H1 (cell line): ENCODE measurements at regions not wholly inside any gene's neighbourhood (a gene's known extent, or its start where the extent isn't known, plus 50 kb on each side); places are given as distances from the start of the nearest gene placed in this dataset.

Experiments
- CTCF ChIA-PET: fragments of 300-600 bp; sonication (Branson Sonifier 250); formaldehyde crosslinking; loops from one replicate; lab custom pipeline; 2021; ENCODE audit not compliant: partially characterized antibody; lab: Charles Lee
- POLR2A ChIA-PET: fragments of 300-600 bp; sonication (Branson Sonifier 250); formaldehyde crosslinking; loops from one replicate; lab custom pipeline; 2021; ENCODE audit warnings: inconsistent platforms; ENCODE audit not compliant: partially characterized antibody; lab: Charles Lee
- DNase-seq, 2 experiments: peaks; one replicate each; pipeline versions ENCODE4 v3.0.0 to v3.0.0-alpha.2; 2010 to 2022; ENCODE audit warnings: low spot score in 2 of 2, low read depth in 1 of 2, mixed read lengths in 1 of 2
- FAIRE-seq: peaks from 2 replicates; lab custom pipeline; 2011; peaks lifted over from hg19 to GRCh38; lab: Jason Lieb, UNC
- H2AFZ ChIP-seq: 2 replicates; pipeline ENCODE4 v1.8.1; 2012; ENCODE audit warnings: low read length, inconsistent platforms
- H2AK5ac ChIP-seq: 2 replicates; pipeline ENCODE4 v1.6.1; 2013; ENCODE audit warnings: low read depth, low read length
- H2BK120ac ChIP-seq: replicated peaks from 2 replicates; pipeline ENCODE3; 2013; ENCODE audit warnings: low read depth, low read length, inconsistent platforms
- H2BK12ac ChIP-seq: 2 replicates; pipeline ENCODE4 v1.6.1; 2013; ENCODE audit warnings: low read depth, low read length
- H2BK15ac ChIP-seq: 2 replicates; pipeline ENCODE4 v1.6.1; 2013; ENCODE audit warnings: low read length
- H2BK20ac ChIP-seq: 2 replicates; pipeline ENCODE4 v1.6.1; 2013; ENCODE audit warnings: low read length
- H2BK5ac ChIP-seq: 2 replicates; pipeline ENCODE4 v1.6.1; 2013; ENCODE audit warnings: low read depth, low read length
- H3K14ac ChIP-seq: 2 replicates; pipeline ENCODE4 v1.6.1; 2013; ENCODE audit warnings: inconsistent platforms; ENCODE audit not compliant: insufficient read length
- H3K18ac ChIP-seq: 2 replicates; pipeline ENCODE4 v1.6.1; 2013; ENCODE audit warnings: low read length; ENCODE audit errors: extremely low read depth
- H3K23ac ChIP-seq: 2 replicates; pipeline ENCODE4 v1.6.1; 2013; ENCODE audit warnings: inconsistent platforms; ENCODE audit not compliant: insufficient read length
- H3K23me2 ChIP-seq: 2 replicates; pipeline ENCODE4 v1.6.1; 2013; ENCODE audit warnings: low read depth, low read length
- H3K27ac ChIP-seq: 2 replicates; pipeline ENCODE4 v1.6.1; 2011; ENCODE audit warnings: low read depth, low read length, inconsistent platforms
- H3K27me3 ChIP-seq, 4 experiments: replicated peaks in 1 of 4; 1 replicate in 1 of 4; 2 replicates in 3 of 4; pipeline versions ENCODE4 v1.6.1 to v1.8.1; 2011 to 2013; ENCODE audit warnings: low read length in 3 of 4, mild to moderate bottlenecking in 3 of 4, inconsistent platforms in 2 of 4, mixed read lengths in 2 of 4, moderate library complexity in 1 of 4; ENCODE audit not compliant: control insufficient read depth in 3 of 4, insufficient read depth in 3 of 4; ENCODE audit errors: extremely low read depth in 1 of 4
- H3K36me3 ChIP-seq, 4 experiments: 2 replicates each; pipeline versions ENCODE4 v1.6.1 to v1.8.1; 2011 to 2013; ENCODE audit warnings: mild to moderate bottlenecking in 4 of 4, low read length in 3 of 4, moderate library complexity in 2 of 4, control low read depth in 1 of 4, inconsistent platforms in 1 of 4; ENCODE audit not compliant: insufficient read depth in 4 of 4, control insufficient read depth in 2 of 4
- H3K4ac ChIP-seq: replicated peaks from 2 replicates; pipeline ENCODE3; 2013; ENCODE audit warnings: low read length, low read depth, mixed read lengths, inconsistent platforms; ENCODE audit not compliant: insufficient read length
- H3K4me1 ChIP-seq, 4 experiments: replicated peaks in 1 of 4; 1 replicate in 1 of 4; 2 replicates in 3 of 4; pipeline versions ENCODE4 v1.6.1 to v1.8.1; 2011 to 2013; ENCODE audit warnings: low read length in 3 of 4, inconsistent platforms in 2 of 4, mixed read lengths in 1 of 4; ENCODE audit not compliant: insufficient read depth in 4 of 4, control insufficient read depth in 3 of 4
- H3K4me2 ChIP-seq, 2 experiments: 2 replicates each; pipeline versions ENCODE4 v1.6.1 to v1.8.1; 2011 to 2013; ENCODE audit warnings: low read depth in 2 of 2, low read length in 2 of 2, control low read depth in 1 of 2, inconsistent platforms in 1 of 2, mild to moderate bottlenecking in 1 of 2; ENCODE audit not compliant: insufficient read depth in 1 of 2
- H3K4me3 ChIP-seq, 4 experiments: fragments of 200-600, 300-600 bp in 1 of 4; sonication (generic), shearing (Covaris generic), sonication (Bioruptor Twin) in 1 of 4; 2 replicates each; pipeline versions ENCODE4 v1.5.1 to v1.8.1; 2011 to 2016; ENCODE audit warnings: low read length in 4 of 4, low read depth in 3 of 4, control low read depth in 2 of 4, inconsistent platforms in 2 of 4, mild to moderate bottlenecking in 2 of 4, mixed read lengths in 1 of 4, moderate library complexity in 1 of 4; ENCODE audit not compliant: insufficient read depth in 2 of 4; ENCODE audit errors: extremely low read depth in 1 of 4
- H3K56ac ChIP-seq: replicated peaks from 2 replicates; pipeline ENCODE3; 2013; ENCODE audit warnings: low read depth, mild to moderate bottlenecking, mixed read lengths, low read length, inconsistent platforms; ENCODE audit not compliant: insufficient read length
- H3K79me1 ChIP-seq: 2 replicates; pipeline ENCODE4 v1.6.1; 2013; ENCODE audit warnings: low read depth, low read length, control low read depth
- H3K79me2 ChIP-seq, 2 experiments: 2 replicates each; pipeline versions ENCODE4 v1.6.1 to v1.8.1; 2012 to 2013; ENCODE audit warnings: low read length in 2 of 2, mild to moderate bottlenecking in 2 of 2, inconsistent platforms in 1 of 2; ENCODE audit not compliant: insufficient read depth in 2 of 2, control insufficient read depth in 1 of 2
- H3K9ac ChIP-seq, 4 experiments: replicated peaks in 1 of 4; 1 replicate in 1 of 4; 2 replicates in 3 of 4; pipeline versions ENCODE4 v1.6.1 to v1.8.1; 2011 to 2013; ENCODE audit warnings: low read depth in 3 of 4, low read length in 3 of 4, control low read depth in 2 of 4, mild to moderate bottlenecking in 2 of 4, moderate library complexity in 2 of 4, inconsistent platforms in 1 of 4; ENCODE audit errors: extremely low read depth in 1 of 4
- H3K9me3 ChIP-seq, 2 experiments: 2 replicates each; pipeline versions ENCODE4 v1.6.1 to v1.8.1; 2012 to 2013; ENCODE audit warnings: mild to moderate bottlenecking in 2 of 2, moderate library complexity in 2 of 2, control low read depth in 1 of 2, inconsistent platforms in 1 of 2, low read depth in 1 of 2, low read length in 1 of 2, mixed read lengths in 1 of 2; ENCODE audit not compliant: insufficient read depth in 2 of 2
- H4K20me1 ChIP-seq, 2 experiments: replicated peaks in 1 of 2; 2 replicates each; pipeline versions ENCODE3 to v1.8.1; 2011 to 2013; ENCODE audit warnings: inconsistent platforms in 2 of 2, low read length in 2 of 2, mild to moderate bottlenecking in 1 of 2; ENCODE audit not compliant: insufficient read depth in 2 of 2, control insufficient read depth in 1 of 2
- H4K5ac ChIP-seq: 2 replicates; pipeline ENCODE4 v1.6.1; 2013; ENCODE audit warnings: low read length, low read depth, mixed read lengths, inconsistent platforms; ENCODE audit not compliant: insufficient read length
- H4K8ac ChIP-seq: 2 replicates; pipeline ENCODE4 v1.8.0; 2013; ENCODE audit warnings: mild to moderate bottlenecking, moderate library complexity, low read length, inconsistent platforms; ENCODE audit not compliant: insufficient read depth; ENCODE audit errors: extremely low read depth
- H4K91ac ChIP-seq: replicated peaks from 2 replicates; pipeline ENCODE3; 2013; ENCODE audit warnings: low read length, mixed read lengths, inconsistent platforms; ENCODE audit not compliant: insufficient read length
- ATF3 ChIP-seq: IDR thresholded peaks from 2 replicates; pipeline ENCODE4 v1.6.1; 2011; ENCODE audit warnings: low read depth, mild to moderate bottlenecking, low read length; ENCODE audit not compliant: insufficient read depth
- KDM1A ChIP-seq: fragments of 200-600, 300-600 bp; sonication (generic); IDR thresholded peaks from 2 replicates; pipeline ENCODE4 v1.7.1; 2016; ENCODE audit warnings: mild to moderate bottlenecking, low read length, borderline replicate concordance
- SAP30 ChIP-seq: fragments of 300-600 bp; sonication (generic); IDR thresholded peaks from 2 replicates; pipeline ENCODE4 v1.7.1; 2012; ENCODE audit warnings: low read length, moderate library complexity, mild to moderate bottlenecking, inconsistent platforms; ENCODE audit not compliant: insufficient read depth, insufficient replicate concordance
- WGBS, 2 experiments: shearing (Covaris generic) in 1 of 2; methylation state at CpG; one replicate each; pipeline versions ENCODE4 v1.1.6 to v1.1.7; 2013 to 2015; ENCODE audit warnings: low lambda C conversion rate in 2 of 2, mixed read lengths in 2 of 2, inconsistent platforms in 1 of 2, low coverage in 1 of 2, missing lambda C conversion rate in 1 of 2; ENCODE audit not compliant: insufficient replicate concordance in 2 of 2, insufficient coverage in 1 of 2, insufficient read length in 1 of 2; ENCODE audit errors: extremely low coverage in 1 of 2, missing lambda C conversion rate in 1 of 2; 5-methylcytosine and 5-hydroxymethylcytosine counted together

GRCh38 chr21:27250366-27250765 lies 283.5 kb upstream of the ADAMTS5 start:
- no peak for DNase-seq
- H3K36me3 ChIP-seq = no peaks in the 10 kb centered on the region
- H3K23ac ChIP-seq = no peak overlapping the region
- H2BK20ac ChIP-seq = no peak overlapping the region
- TF ChIP-seq ATF3 (no peak), SAP30 (no peak), KDM1A (no peak)
- TF ChIP-seq, all 59 proteins: peak for 0
- no peaks in the 10 kb centered on the region for H3K79me1 ChIP-seq
- H3K27me3 ChIP-seq = no peaks in the 10 kb centered on the region
- H2AK5ac ChIP-seq = no peak overlapping the region
- H2BK120ac ChIP-seq = no peak overlapping the region
- no peak overlapping the region for H3K4ac ChIP-seq
- H3K4me2 ChIP-seq = no peak overlapping the region
- no peaks in the 10 kb centered on the region for H4K20me1 ChIP-seq
- H3K18ac ChIP-seq = no peak overlapping the region
- no peak overlapping the region for H2AFZ ChIP-seq
- 91% methylated on average over 1 of the region's 1 CpG; no CpG with 5 or more reads in 1 of the 2 experiments for WGBS, 2 experiments
- no peak overlapping the region for H4K5ac ChIP-seq
- no peak overlapping the region for H3K56ac ChIP-seq
- FAIRE-seq = no peak
- no peak overlapping the region for H3K27ac ChIP-seq
- H2BK5ac ChIP-seq = no peak overlapping the region
- H4K8ac ChIP-seq = no peak overlapping the region
- H3K9ac ChIP-seq = no peak overlapping the region
- no peak overlapping the region for H2BK15ac ChIP-seq
- ChIA-PET CTCF (no interaction called here), POLR2A (no interaction called here)
- no peaks in the 10 kb centered on the region for H3K9me3 ChIP-seq
- no peak overlapping the region for H3K4me3 ChIP-seq
- no peaks in the 10 kb centered on the region for H3K79me2 ChIP-seq
- H4K91ac ChIP-seq = no peak overlapping the region
- H3K4me1 ChIP-seq = no peaks in the 10 kb centered on the region
- no peaks in the 10 kb centered on the region for H3K23me2 ChIP-seq
- no peak overlapping the region for H2BK12ac ChIP-seq
- H3K14ac ChIP-seq = no peak overlapping the region
